PC-9 (cell line): ENCODE measurements at regions not wholly inside any gene's neighbourhood (a gene's known extent, or its start where the extent isn't known, plus 50 kb on each side); places are given as distances from the start of the nearest gene placed in this dataset.
"Not testable (repeated sequence)": the region's sequence is repeated elsewhere in the genome, so short reads cannot be mapped to it uniquely, and the experiment has no call there.

Experiments used
- BruUV-seq: library from RNA; stranded (reverse); fragments of 400-500 nt; replicated peaks from 2 replicates; lab custom pipeline; 2021; lab: Mats Ljungman, UMichigan
- CTCF ChIA-PET: fragments of 300-600 bp; sonication (Branson Sonifier 250); formaldehyde crosslinking; loops from one replicate; lab custom pipeline; 2022; ENCODE audit warnings: antibody characterized with exemption; lab: Charles Lee
- POLR2A ChIA-PET: fragments of 300-600 bp; sonication (Branson Sonifier 250); formaldehyde crosslinking; loops from one replicate; lab custom pipeline; 2022; ENCODE audit warnings: antibody characterized with exemption; ENCODE audit not compliant: unreplicated experiment; lab: Charles Lee
- DNase-seq, 2 experiments: peaks; one replicate each; pipeline versions ENCODE4 v3.0.0 to v3.0.0-alpha.2; 2015 to 2022; ENCODE audit warnings: mixed read lengths in 1 of 2
- H2AFZ ChIP-seq: fragments of 200-600 bp; sonication (generic); 2 replicates; pipeline ENCODE4 v1.8.1; 2017; ENCODE audit warnings: antibody characterized with exemption
- H3F3A ChIP-seq: fragments of 200-600 bp; sonication (generic); 2 replicates; pipeline ENCODE4 v1.8.1; 2017; ENCODE audit warnings: antibody characterized with exemption, mild to moderate bottlenecking, low read depth; ENCODE audit not compliant: insufficient read depth
- H3K27ac ChIP-seq: fragments of 200-600 bp; sonication (generic); 2 replicates; pipeline ENCODE4 v1.6.1; 2016; ENCODE audit warnings: mixed run types
- H3K27me3 ChIP-seq: fragments of 200-600 bp; sonication (generic); 2 replicates; pipeline ENCODE4 v1.6.1; 2016; ENCODE audit warnings: low read depth, mixed run types; ENCODE audit not compliant: insufficient read depth
- H3K36me3 ChIP-seq: fragments of 200-600 bp; sonication (generic); 2 replicates; pipeline ENCODE4 v1.6.1; 2016; ENCODE audit warnings: low read depth, mixed run types
- H3K4me1 ChIP-seq: fragments of 200-600 bp; sonication (generic); replicated peaks from 2 replicates; pipeline ENCODE4 v1.6.1; 2016; ENCODE audit warnings: mixed run types; ENCODE audit not compliant: insufficient read depth
- H3K4me2 ChIP-seq: fragments of 200-600 bp; sonication (generic); 2 replicates; pipeline ENCODE4 v1.6.1; 2017; ENCODE audit warnings: mixed run types
- H3K4me3 ChIP-seq: fragments of 200-600 bp; sonication (generic); 2 replicates; pipeline ENCODE4 v1.6.1; 2016; ENCODE audit warnings: mixed run types
- H3K79me2 ChIP-seq: fragments of 200-600 bp; sonication (generic); 2 replicates; pipeline ENCODE4 v1.6.1; 2017; ENCODE audit warnings: low read depth, mixed run types
- H3K9me2 ChIP-seq: fragments of 200-600 bp; sonication (generic); 2 replicates; pipeline ENCODE4 v1.8.1; 2017; ENCODE audit warnings: mild to moderate bottlenecking; ENCODE audit not compliant: insufficient read depth
- H3K9me3 ChIP-seq: fragments of 200-600 bp; sonication (generic); 2 replicates; pipeline ENCODE4 v1.8.1; 2016; ENCODE audit warnings: low read depth; ENCODE audit not compliant: insufficient read depth
- H4K20me1 ChIP-seq: fragments of 200-600 bp; sonication (generic); 2 replicates; pipeline ENCODE4 v1.8.1; 2017; ENCODE audit not compliant: insufficient read depth
- EZH2 ChIP-seq: fragments of 200-600 bp; sonication (generic); IDR thresholded peaks from 2 replicates; pipeline ENCODE4 v1.8.0; 2017; ENCODE audit warnings: antibody characterized with exemption, low read depth
- intact Hi-C: fragments of 100-400 bp; cut with micrococcal nuclease; formaldehyde crosslinking; loops from one replicate; pipeline ENCODE4 v1.10.0; 2022; ENCODE audit not compliant: unreplicated experiment
- TF ChIP-seq, protein P1 (sequence below): fragments of 200-600 bp; sonication (generic); conservative IDR thresholded peaks from 2 replicates; pipeline ENCODE4 v1.6.1; 2017; ENCODE audit warnings: mixed run types, antibody characterized with exemption, mild to moderate bottlenecking, moderate library complexity

DNA sequence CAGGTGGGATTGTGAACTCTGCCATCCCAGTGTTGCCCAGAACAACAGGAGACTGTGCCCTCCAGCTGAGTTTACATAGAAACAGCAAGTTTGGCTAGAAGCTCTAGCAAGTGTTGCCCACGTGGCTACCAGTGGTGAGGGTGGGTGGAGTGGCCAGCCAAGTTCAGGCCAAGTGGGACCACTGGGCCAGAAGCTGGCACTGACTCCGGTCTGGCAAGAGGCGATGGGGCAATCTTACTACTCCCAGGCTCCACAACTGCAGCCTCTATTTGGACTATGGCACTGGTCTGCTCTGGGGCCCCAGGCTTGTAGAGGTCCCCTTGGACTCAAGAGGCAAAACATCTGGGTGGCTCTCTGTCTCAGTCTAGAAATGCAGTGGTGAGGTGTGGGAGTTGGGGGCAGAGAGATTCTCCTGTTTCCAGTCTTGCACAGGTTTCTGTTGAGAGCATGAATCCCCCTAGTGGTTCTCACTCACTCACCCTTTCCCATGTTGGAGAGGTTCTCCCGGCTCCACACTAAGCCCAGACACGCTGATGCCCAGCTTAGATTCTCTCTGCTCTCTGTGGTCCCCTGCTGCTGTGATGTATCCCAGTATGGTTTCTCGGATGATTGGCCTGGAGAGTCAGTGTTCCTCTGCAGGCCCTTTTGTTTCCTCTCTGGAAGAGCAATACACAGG is 615.3 kb downstream of the PDHA2 start:
- intact Hi-C loops = no loop called here
- Histone ChIP-seq H3K36me3 (no peaks in the 10 kb centered on the region), H3K9me3 (no peaks in the 10 kb centered on the region), H3K4me3 (no peak overlapping the region), H3K27ac (no peak overlapping the region), H3K79me2 (no peaks in the 10 kb centered on the region), H3K27me3 (no peaks in the 10 kb centered on the region), H3K4me1 (no peaks in the 10 kb centered on the region), H3K9me2 (no peaks in the 10 kb centered on the region), H4K20me1 (no peaks in the 10 kb centered on the region), H3K4me2 (no peak overlapping the region), H3F3A (no peaks in the 10 kb centered on the region), H2AFZ (no peak overlapping the region)
- no peak for DNase-seq
- CTCF ChIA-PET = no interaction called here
- BruUV-seq = no TSS peak
- POLR2A ChIA-PET = no interaction called here
- TF ChIP-seq, protein P1, sequence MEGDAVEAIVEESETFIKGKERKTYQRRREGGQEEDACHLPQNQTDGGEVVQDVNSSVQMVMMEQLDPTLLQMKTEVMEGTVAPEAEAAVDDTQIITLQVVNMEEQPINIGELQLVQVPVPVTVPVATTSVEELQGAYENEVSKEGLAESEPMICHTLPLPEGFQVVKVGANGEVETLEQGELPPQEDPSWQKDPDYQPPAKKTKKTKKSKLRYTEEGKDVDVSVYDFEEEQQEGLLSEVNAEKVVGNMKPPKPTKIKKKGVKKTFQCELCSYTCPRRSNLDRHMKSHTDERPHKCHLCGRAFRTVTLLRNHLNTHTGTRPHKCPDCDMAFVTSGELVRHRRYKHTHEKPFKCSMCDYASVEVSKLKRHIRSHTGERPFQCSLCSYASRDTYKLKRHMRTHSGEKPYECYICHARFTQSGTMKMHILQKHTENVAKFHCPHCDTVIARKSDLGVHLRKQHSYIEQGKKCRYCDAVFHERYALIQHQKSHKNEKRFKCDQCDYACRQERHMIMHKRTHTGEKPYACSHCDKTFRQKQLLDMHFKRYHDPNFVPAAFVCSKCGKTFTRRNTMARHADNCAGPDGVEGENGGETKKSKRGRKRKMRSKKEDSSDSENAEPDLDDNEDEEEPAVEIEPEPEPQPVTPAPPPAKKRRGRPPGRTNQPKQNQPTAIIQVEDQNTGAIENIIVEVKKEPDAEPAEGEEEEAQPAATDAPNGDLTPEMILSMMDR = no peak
- no peak for TF ChIP-seq EZH2

DNA sequence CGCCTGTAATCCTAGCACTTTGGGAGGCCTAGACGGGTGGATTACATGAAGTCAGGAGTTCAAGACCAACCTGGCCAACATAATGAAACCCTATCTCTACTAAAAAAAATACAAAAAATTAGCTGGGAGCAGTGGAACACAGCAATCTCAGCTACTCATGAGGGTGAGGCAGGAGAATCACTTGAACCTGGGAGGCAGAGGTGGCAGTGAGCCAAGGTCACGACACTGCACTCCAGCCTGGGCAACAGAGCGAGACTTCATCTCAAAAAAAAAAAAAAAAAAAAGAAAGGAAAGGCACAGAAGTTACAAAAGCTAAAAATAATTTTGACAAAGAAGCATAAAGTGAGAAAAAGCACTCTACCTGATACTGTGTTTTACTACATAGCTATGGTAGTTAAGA is 618.1 kb downstream of the PDHA2 start:
- H3K27me3 ChIP-seq, H3K9me2 ChIP-seq, intact Hi-C loops, H3K36me3 ChIP-seq, H3K4me2 ChIP-seq, DNase-seq, H3K9me3 ChIP-seq, BruUV-seq, H3K79me2 ChIP-seq, H3F3A ChIP-seq, H2AFZ ChIP-seq, H4K20me1 ChIP-seq, H3K4me3 ChIP-seq, POLR2A ChIA-PET, H3K4me1 ChIP-seq, CTCF ChIA-PET, H3K27ac ChIP-seq: not testable (repeated sequence)

DNA sequence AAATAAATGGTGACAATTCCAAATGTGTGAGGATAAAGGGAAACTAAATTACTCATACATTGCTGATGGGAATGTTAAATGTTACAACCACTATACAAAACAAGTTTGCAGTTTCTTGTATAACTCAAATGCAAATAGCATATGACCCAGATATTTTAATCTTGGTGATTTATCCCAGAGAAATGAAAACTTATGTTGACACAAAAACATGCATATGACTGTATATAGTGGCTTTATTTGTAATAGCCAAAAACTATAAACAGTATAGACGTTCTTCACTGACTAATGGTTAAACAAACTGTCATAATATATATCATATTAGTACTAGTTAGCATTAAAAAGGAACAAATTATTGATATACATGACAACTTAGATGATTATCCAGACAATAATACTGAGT is 619.2 kb downstream of the PDHA2 start:
- no peaks in the 10 kb centered on the region for H3K9me2 ChIP-seq
- POLR2A ChIA-PET = no interaction called here
- CTCF ChIA-PET = no interaction called here
- no peak for DNase-seq
- no peak overlapping the region for H3K4me2 ChIP-seq
- no peaks in the 10 kb centered on the region for H3K4me1 ChIP-seq
- no peaks in the 10 kb centered on the region for H3F3A ChIP-seq
- H3K27ac ChIP-seq = no peak overlapping the region
- no peak overlapping the region for H2AFZ ChIP-seq
- TF ChIP-seq, protein P1 = no peak
- no peak for TF ChIP-seq EZH2
- no peaks in the 10 kb centered on the region for H3K36me3 ChIP-seq
- intact Hi-C loops = no loop called here
- H3K79me2 ChIP-seq = no peaks in the 10 kb centered on the region
- H3K4me3 ChIP-seq = no peak overlapping the region
- no peaks in the 10 kb centered on the region for H4K20me1 ChIP-seq
- H3K9me3 ChIP-seq = no peaks in the 10 kb centered on the region
- no peaks in the 10 kb centered on the region for H3K27me3 ChIP-seq
- BruUV-seq = no TSS peak

DNA sequence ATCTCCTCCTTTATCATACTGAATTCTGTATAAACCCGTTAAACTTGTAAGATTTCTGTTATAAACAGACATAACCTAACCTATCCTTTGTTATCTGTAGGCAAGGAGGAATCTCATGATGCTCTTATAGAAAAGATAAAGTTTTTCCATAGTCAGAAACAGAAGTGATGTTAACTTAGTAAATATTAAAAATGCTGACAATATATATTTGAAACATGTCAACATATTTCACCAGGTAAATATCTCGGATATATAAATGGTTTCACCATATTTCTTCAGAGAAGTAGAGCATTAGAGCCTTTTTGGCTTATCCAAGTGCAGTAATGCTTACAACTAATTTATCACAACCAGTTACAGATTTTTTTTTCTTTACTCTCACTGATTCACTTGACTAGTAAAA is 625.9 kb downstream of the PDHA2 start:
- H2AFZ ChIP-seq = no peak overlapping the region
- no peaks in the 10 kb centered on the region for H4K20me1 ChIP-seq
- no peaks in the 10 kb centered on the region for H3K27me3 ChIP-seq
- no peak for DNase-seq
- no peaks in the 10 kb centered on the region for H3K36me3 ChIP-seq
- no peak for TF ChIP-seq EZH2
- TF ChIP-seq, protein P1 = no peak
- no peak overlapping the region for H3K4me2 ChIP-seq
- H3K4me1 ChIP-seq = no peaks in the 10 kb centered on the region
- H3F3A ChIP-seq = no peaks in the 10 kb centered on the region
- H3K9me3 ChIP-seq = no peaks in the 10 kb centered on the region
- H3K4me3 ChIP-seq = no peak overlapping the region
- POLR2A ChIA-PET = interaction anchor here (0.6 kb wide), 1 partner anchor 1238 kb away, joined by 8 read pairs; no protein-coding TSS in a partner anchor
- H3K79me2 ChIP-seq = no peaks in the 10 kb centered on the region
- no peaks in the 10 kb centered on the region for H3K9me2 ChIP-seq
- BruUV-seq = no TSS peak
- CTCF ChIA-PET = no interaction called here
- intact Hi-C loops = no loop called here
- no peak overlapping the region for H3K27ac ChIP-seq
